Heart left ventricle (tissue), 13 donors: ENCODE measurements at regions not wholly inside any gene's neighbourhood (a gene's known extent, or its start where the extent isn't known, plus 50 kb on each side); places are given as distances from the start of the nearest gene placed in this dataset.

Experiments used
- CTCF ChIP-seq, 12 donors: fragments of 200-600 bp; sonication (generic) in 4 of 12; IDR thresholded peaks; one replicate each; pipeline versions ENCODE4 v1.5.0 to v1.8.0; 2018 to 2022; ENCODE audit warnings: antibody characterized with exemption in 12 of 12, mild to moderate bottlenecking in 5 of 12
- POLR2A ChIP-seq, 2 donors: fragments of 450-650 bp; IDR thresholded peaks; one replicate each; pipeline ENCODE4 v1.6.1; 2017; ENCODE audit warnings: antibody characterized with exemption in 2 of 2, mild to moderate bottlenecking in 2 of 2, moderate library complexity in 2 of 2
- donor health status: ischemic (EF 13 %, LVEDD 7.1; RV severe dilation, severe dysfunction).
- donor health status: DM: no; HTN: yes; CAD: no.
- donor health status: DM: no; HTN: no; CAD: no.
- donor health status: ischemic (EF 25% LVEDD 6.9; RV normal size, moderate dysfunction).
- donor health status: ischemic (EF 25% LVEDD 5.7; RV mildly dilated, moderate dysfunction).
- donor health status: ischemic (EF 35%, LVEDD 5.7; RV mildly dilated, moderate dysfunction).
- donor health status: nonischemic (EF 11% LVEDD 7.7; RV severe dilation, severe dysfunction).
- donor health status: DM: yes; HTN: yes; CAD: no.
- donor health status: PGD.
- donor health status: ischemic (EF 29% LVEDD 5.4; RV normal size, mild dysfunction).
- donor health status: nonischemic (EF 23%, LVEDD 6.1; RV moderate dilation, normal function).

GRCh38 chr12:105440037-105440664 is 109.7 kb downstream of the C12orf75 start:
- TF ChIP-seq POLR2A (IDR thresholded peaks at IDR 0.05) (no peak), CTCF (IDR thresholded peaks at IDR 0.05) (no peak)
